H1 (cell line): ENCODE measurements at regions not wholly inside any gene's neighbourhood (a gene's known extent, or its start where the extent isn't known, plus 50 kb on each side); places are given as distances from the start of the nearest gene placed in this dataset.

ENCODE experiments used
- CTCF ChIA-PET: fragments of 300-600 bp; sonication (Branson Sonifier 250); formaldehyde crosslinking; loops from one replicate; lab custom pipeline; 2021; ENCODE audit not compliant: partially characterized antibody; lab: Charles Lee
- POLR2A ChIA-PET: fragments of 300-600 bp; sonication (Branson Sonifier 250); formaldehyde crosslinking; loops from one replicate; lab custom pipeline; 2021; ENCODE audit warnings: inconsistent platforms; ENCODE audit not compliant: partially characterized antibody; lab: Charles Lee
- DNase-seq, 2 experiments: peaks; one replicate each; pipeline versions ENCODE4 v3.0.0 to v3.0.0-alpha.2; 2010 to 2022; ENCODE audit warnings: low spot score in 2 of 2, low read depth in 1 of 2, mixed read lengths in 1 of 2
- FAIRE-seq: peaks from 2 replicates; lab custom pipeline; 2011; peaks lifted over from hg19 to GRCh38; lab: Jason Lieb, UNC
- H2AFZ ChIP-seq: 2 replicates; pipeline ENCODE4 v1.8.1; 2012; ENCODE audit warnings: low read length, inconsistent platforms
- H2AK5ac ChIP-seq: 2 replicates; pipeline ENCODE4 v1.6.1; 2013; ENCODE audit warnings: low read depth, low read length
- H2BK120ac ChIP-seq: replicated peaks from 2 replicates; pipeline ENCODE3; 2013; ENCODE audit warnings: low read depth, low read length, inconsistent platforms
- H2BK12ac ChIP-seq: 2 replicates; pipeline ENCODE4 v1.6.1; 2013; ENCODE audit warnings: low read depth, low read length
- H2BK15ac ChIP-seq: 2 replicates; pipeline ENCODE4 v1.6.1; 2013; ENCODE audit warnings: low read length
- H2BK20ac ChIP-seq: 2 replicates; pipeline ENCODE4 v1.6.1; 2013; ENCODE audit warnings: low read length
- H2BK5ac ChIP-seq: 2 replicates; pipeline ENCODE4 v1.6.1; 2013; ENCODE audit warnings: low read depth, low read length
- H3K14ac ChIP-seq: 2 replicates; pipeline ENCODE4 v1.6.1; 2013; ENCODE audit warnings: inconsistent platforms; ENCODE audit not compliant: insufficient read length
- H3K18ac ChIP-seq: 2 replicates; pipeline ENCODE4 v1.6.1; 2013; ENCODE audit warnings: low read length; ENCODE audit errors: extremely low read depth
- H3K23ac ChIP-seq: 2 replicates; pipeline ENCODE4 v1.6.1; 2013; ENCODE audit warnings: inconsistent platforms; ENCODE audit not compliant: insufficient read length
- H3K23me2 ChIP-seq: 2 replicates; pipeline ENCODE4 v1.6.1; 2013; ENCODE audit warnings: low read depth, low read length
- H3K27ac ChIP-seq: 2 replicates; pipeline ENCODE4 v1.6.1; 2011; ENCODE audit warnings: low read depth, low read length, inconsistent platforms
- H3K27me3 ChIP-seq, 4 experiments: replicated peaks in 1 of 4; 1 replicate in 1 of 4; 2 replicates in 3 of 4; pipeline versions ENCODE4 v1.6.1 to v1.8.1; 2011 to 2013; ENCODE audit warnings: low read length in 3 of 4, mild to moderate bottlenecking in 3 of 4, inconsistent platforms in 2 of 4, mixed read lengths in 2 of 4, moderate library complexity in 1 of 4; ENCODE audit not compliant: control insufficient read depth in 3 of 4, insufficient read depth in 3 of 4; ENCODE audit errors: extremely low read depth in 1 of 4
- H3K36me3 ChIP-seq, 4 experiments: 2 replicates each; pipeline versions ENCODE4 v1.6.1 to v1.8.1; 2011 to 2013; ENCODE audit warnings: mild to moderate bottlenecking in 4 of 4, low read length in 3 of 4, moderate library complexity in 2 of 4, control low read depth in 1 of 4, inconsistent platforms in 1 of 4; ENCODE audit not compliant: insufficient read depth in 4 of 4, control insufficient read depth in 2 of 4
- H3K4ac ChIP-seq: replicated peaks from 2 replicates; pipeline ENCODE3; 2013; ENCODE audit warnings: low read length, low read depth, mixed read lengths, inconsistent platforms; ENCODE audit not compliant: insufficient read length
- H3K4me1 ChIP-seq, 4 experiments: replicated peaks in 1 of 4; 1 replicate in 1 of 4; 2 replicates in 3 of 4; pipeline versions ENCODE4 v1.6.1 to v1.8.1; 2011 to 2013; ENCODE audit warnings: low read length in 3 of 4, inconsistent platforms in 2 of 4, mixed read lengths in 1 of 4; ENCODE audit not compliant: insufficient read depth in 4 of 4, control insufficient read depth in 3 of 4
- H3K4me2 ChIP-seq, 2 experiments: 2 replicates each; pipeline versions ENCODE4 v1.6.1 to v1.8.1; 2011 to 2013; ENCODE audit warnings: low read depth in 2 of 2, low read length in 2 of 2, control low read depth in 1 of 2, inconsistent platforms in 1 of 2, mild to moderate bottlenecking in 1 of 2; ENCODE audit not compliant: insufficient read depth in 1 of 2
- H3K4me3 ChIP-seq, 4 experiments: fragments of 200-600, 300-600 bp in 1 of 4; sonication (generic), shearing (Covaris generic), sonication (Bioruptor Twin) in 1 of 4; 2 replicates each; pipeline versions ENCODE4 v1.5.1 to v1.8.1; 2011 to 2016; ENCODE audit warnings: low read length in 4 of 4, low read depth in 3 of 4, control low read depth in 2 of 4, inconsistent platforms in 2 of 4, mild to moderate bottlenecking in 2 of 4, mixed read lengths in 1 of 4, moderate library complexity in 1 of 4; ENCODE audit not compliant: insufficient read depth in 2 of 4; ENCODE audit errors: extremely low read depth in 1 of 4
- H3K56ac ChIP-seq: replicated peaks from 2 replicates; pipeline ENCODE3; 2013; ENCODE audit warnings: low read depth, mild to moderate bottlenecking, mixed read lengths, low read length, inconsistent platforms; ENCODE audit not compliant: insufficient read length
- H3K79me1 ChIP-seq: 2 replicates; pipeline ENCODE4 v1.6.1; 2013; ENCODE audit warnings: low read depth, low read length, control low read depth
- H3K79me2 ChIP-seq, 2 experiments: 2 replicates each; pipeline versions ENCODE4 v1.6.1 to v1.8.1; 2012 to 2013; ENCODE audit warnings: low read length in 2 of 2, mild to moderate bottlenecking in 2 of 2, inconsistent platforms in 1 of 2; ENCODE audit not compliant: insufficient read depth in 2 of 2, control insufficient read depth in 1 of 2
- H3K9ac ChIP-seq, 4 experiments: replicated peaks in 1 of 4; 1 replicate in 1 of 4; 2 replicates in 3 of 4; pipeline versions ENCODE4 v1.6.1 to v1.8.1; 2011 to 2013; ENCODE audit warnings: low read depth in 3 of 4, low read length in 3 of 4, control low read depth in 2 of 4, mild to moderate bottlenecking in 2 of 4, moderate library complexity in 2 of 4, inconsistent platforms in 1 of 4; ENCODE audit errors: extremely low read depth in 1 of 4
- H3K9me3 ChIP-seq, 2 experiments: 2 replicates each; pipeline versions ENCODE4 v1.6.1 to v1.8.1; 2012 to 2013; ENCODE audit warnings: mild to moderate bottlenecking in 2 of 2, moderate library complexity in 2 of 2, control low read depth in 1 of 2, inconsistent platforms in 1 of 2, low read depth in 1 of 2, low read length in 1 of 2, mixed read lengths in 1 of 2; ENCODE audit not compliant: insufficient read depth in 2 of 2
- H4K20me1 ChIP-seq, 2 experiments: replicated peaks in 1 of 2; 2 replicates each; pipeline versions ENCODE3 to v1.8.1; 2011 to 2013; ENCODE audit warnings: inconsistent platforms in 2 of 2, low read length in 2 of 2, mild to moderate bottlenecking in 1 of 2; ENCODE audit not compliant: insufficient read depth in 2 of 2, control insufficient read depth in 1 of 2
- H4K5ac ChIP-seq: 2 replicates; pipeline ENCODE4 v1.6.1; 2013; ENCODE audit warnings: low read length, low read depth, mixed read lengths, inconsistent platforms; ENCODE audit not compliant: insufficient read length
- H4K8ac ChIP-seq: 2 replicates; pipeline ENCODE4 v1.8.0; 2013; ENCODE audit warnings: mild to moderate bottlenecking, moderate library complexity, low read length, inconsistent platforms; ENCODE audit not compliant: insufficient read depth; ENCODE audit errors: extremely low read depth
- H4K91ac ChIP-seq: replicated peaks from 2 replicates; pipeline ENCODE3; 2013; ENCODE audit warnings: low read length, mixed read lengths, inconsistent platforms; ENCODE audit not compliant: insufficient read length
- BACH1 ChIP-seq: IDR thresholded peaks from 2 replicates; pipeline ENCODE4 v1.6.1; 2012; ENCODE audit warnings: low read length, improper control_type of control experiment
- CTBP2 ChIP-seq: IDR thresholded peaks from 2 replicates; pipeline ENCODE4 v1.7.0; 2011; ENCODE audit warnings: borderline replicate concordance, mild to moderate bottlenecking, moderate library complexity, mixed read lengths, low read length; ENCODE audit not compliant: insufficient read depth, insufficient read length
- EP300 ChIP-seq, 2 experiments: IDR thresholded peaks; 1 replicate in 1 of 2; 2 replicates in 1 of 2; pipeline ENCODE4 v1.6.1; 2011 to 2012; ENCODE audit warnings: low read depth in 2 of 2, low read length in 2 of 2, mild to moderate bottlenecking in 2 of 2, borderline replicate concordance in 1 of 2, inconsistent platforms in 1 of 2, moderate library complexity in 1 of 2
- JUN ChIP-seq: IDR thresholded peaks from 2 replicates; pipeline ENCODE4 v1.6.1; 2011; ENCODE audit warnings: low read depth, mild to moderate bottlenecking, improper control_type of control experiment, low read length
- MAFK ChIP-seq: IDR thresholded peaks from 2 replicates; pipeline ENCODE4 v1.6.1; 2012; ENCODE audit warnings: low read depth, mild to moderate bottlenecking, improper control_type of control experiment, low read length
- POLR2AphosphoS5 ChIP-seq: IDR thresholded peaks from 2 replicates; pipeline ENCODE4 v1.6.1; 2011; ENCODE audit warnings: low read depth, low read length
- RBBP5 ChIP-seq: IDR thresholded peaks from 2 replicates; pipeline ENCODE4 v1.7.1; 2012; ENCODE audit warnings: low read depth, mild to moderate bottlenecking, inconsistent platforms, low read length, moderate library complexity, borderline replicate concordance
- SP2 ChIP-seq: IDR thresholded peaks from 2 replicates; pipeline ENCODE4 v1.6.1; 2012; ENCODE audit warnings: mild to moderate bottlenecking, low read length, inconsistent platforms
- SUZ12 ChIP-seq: fragments of 200-600 bp; sonication (generic); IDR thresholded peaks from 2 replicates; pipeline ENCODE4 v1.6.1; 2012; ENCODE audit warnings: mild to moderate bottlenecking, inconsistent platforms, low read length, moderate library complexity, mixed read lengths
- TAF1 ChIP-seq: IDR thresholded peaks from 2 replicates; pipeline ENCODE4 v1.6.1; 2011; ENCODE audit warnings: mild to moderate bottlenecking, low read depth, low read length
- TCF12 ChIP-seq: IDR thresholded peaks from 2 replicates; pipeline ENCODE4 v1.6.1; 2011; ENCODE audit warnings: low read depth, mild to moderate bottlenecking, low read length
- YY1 ChIP-seq: IDR thresholded peaks from 2 replicates; pipeline ENCODE4 v1.6.1; 2011; ENCODE audit warnings: low read depth, mild to moderate bottlenecking, low read length
- WGBS, 2 experiments: shearing (Covaris generic) in 1 of 2; methylation state at CpG; one replicate each; pipeline versions ENCODE4 v1.1.6 to v1.1.7; 2013 to 2015; ENCODE audit warnings: low lambda C conversion rate in 2 of 2, mixed read lengths in 2 of 2, inconsistent platforms in 1 of 2, low coverage in 1 of 2, missing lambda C conversion rate in 1 of 2; ENCODE audit not compliant: insufficient replicate concordance in 2 of 2, insufficient coverage in 1 of 2, insufficient read length in 1 of 2; ENCODE audit errors: extremely low coverage in 1 of 2, missing lambda C conversion rate in 1 of 2; 5-methylcytosine and 5-hydroxymethylcytosine counted together
- TF ChIP-seq, protein P1 (sequence below): IDR thresholded peaks from 2 replicates; pipeline ENCODE4 v1.6.1; 2011; ENCODE audit warnings: low read length, improper control_type of control experiment
- TF ChIP-seq, protein P2 (sequence below): IDR thresholded peaks from 2 replicates; pipeline ENCODE4 v1.6.1; 2012; ENCODE audit warnings: inconsistent platforms

DNA sequence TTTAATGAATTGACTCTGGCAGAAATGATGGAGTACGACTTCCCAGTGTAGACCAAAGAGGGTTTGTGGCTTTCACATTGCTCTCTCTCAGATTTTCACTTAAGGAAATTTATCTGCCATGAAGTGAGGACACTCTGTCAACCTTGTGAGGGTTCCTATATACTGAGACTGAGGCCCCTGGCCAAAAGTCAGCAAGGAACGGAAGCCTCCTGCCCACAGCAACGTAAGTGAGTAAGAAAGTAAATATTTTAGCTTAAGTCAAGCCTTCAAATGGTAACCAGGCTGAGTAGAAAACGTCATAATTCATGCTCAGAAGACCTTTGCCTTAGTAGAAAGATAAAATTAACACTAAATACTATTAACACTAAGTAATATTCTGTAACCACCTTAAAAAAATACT is 1080.5 kb upstream of the ACVR2A start:
- Histone ChIP-seq H3K9ac (no peak overlapping the region), H3K18ac (no peak overlapping the region), H3K9me3 (0 out of 4 replicates have a peak, but pooled peaks cover 0 to 3% of the 10 kb centered on the region in 2 experiments), H2BK15ac (no peak overlapping the region), H3K4me1 (no peaks in the 10 kb centered on the region), H3K4ac (no peak overlapping the region), H2AFZ (no peak overlapping the region), H2BK120ac (no peak overlapping the region), H4K5ac (no peak overlapping the region), H3K79me1 (no peaks in the 10 kb centered on the region), H4K8ac (no peak overlapping the region), H3K36me3 (no peaks in the 10 kb centered on the region), H3K14ac (no peak overlapping the region), H3K27me3 (no peaks in the 10 kb centered on the region), H3K4me3 (no peak overlapping the region), H2BK5ac (no peak overlapping the region), H2AK5ac (no peak overlapping the region), H4K20me1 (no peaks in the 10 kb centered on the region), H3K27ac (no peak overlapping the region), H3K4me2 (no peak overlapping the region), H2BK12ac (no peak overlapping the region), H2BK20ac (no peak overlapping the region), H3K56ac (no peak overlapping the region), H3K79me2 (no peaks in the 10 kb centered on the region), H3K23me2 (no peaks in the 10 kb centered on the region), H4K91ac (no peak overlapping the region), H3K23ac (no peak overlapping the region)
- FAIRE-seq (no peak), DNase-seq (no peak)
- WGBS, 2 experiments = 92% methylated on average over 4 of the region's 4 CpGs; no CpG with 5 or more reads in 1 of the 2 experiments
- CTCF ChIA-PET = no interaction called here
- POLR2A ChIA-PET = no interaction called here
- TF ChIP-seq RBBP5 (no peak), TCF12 (no peak), SP2 (no peak), BACH1 (no peak), EP300 (IDR thresholded peaks at IDR 0.05; ENCODE audit: borderline replicate concordance in 1 of 2, low read depth in 2 of 2, low read length in 2 of 2) (no peak), POLR2AphosphoS5 (no peak), SUZ12 (no peak), JUN (no peak), MAFK (no peak), CTBP2 (no peak), TAF1 (no peak), YY1 (no peak)
- TF ChIP-seq, protein P1, sequence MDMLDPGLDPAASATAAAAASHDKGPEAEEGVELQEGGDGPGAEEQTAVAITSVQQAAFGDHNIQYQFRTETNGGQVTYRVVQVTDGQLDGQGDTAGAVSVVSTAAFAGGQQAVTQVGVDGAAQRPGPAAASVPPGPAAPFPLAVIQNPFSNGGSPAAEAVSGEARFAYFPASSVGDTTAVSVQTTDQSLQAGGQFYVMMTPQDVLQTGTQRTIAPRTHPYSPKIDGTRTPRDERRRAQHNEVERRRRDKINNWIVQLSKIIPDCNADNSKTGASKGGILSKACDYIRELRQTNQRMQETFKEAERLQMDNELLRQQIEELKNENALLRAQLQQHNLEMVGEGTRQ = no peak
- TF ChIP-seq, protein P2, sequence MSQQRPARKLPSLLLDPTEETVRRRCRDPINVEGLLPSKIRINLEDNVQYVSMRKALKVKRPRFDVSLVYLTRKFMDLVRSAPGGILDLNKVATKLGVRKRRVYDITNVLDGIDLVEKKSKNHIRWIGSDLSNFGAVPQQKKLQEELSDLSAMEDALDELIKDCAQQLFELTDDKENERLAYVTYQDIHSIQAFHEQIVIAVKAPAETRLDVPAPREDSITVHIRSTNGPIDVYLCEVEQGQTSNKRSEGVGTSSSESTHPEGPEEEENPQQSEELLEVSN = no peak
